HepG2 (cell line): ENCODE measurements at regions not wholly inside any gene's neighbourhood (a gene's known extent, or its start where the extent isn't known, plus 50 kb on each side); places are given as distances from the start of the nearest gene placed in this dataset.

Source experiments
- ATAC-seq: fragments of 200-7000 bp; cut with Tn5 transposase; 3 replicates; pipeline ENCODE4 v1.9.1; 2020; ENCODE audit warnings: mild to moderate bottlenecking, moderate library complexity
- BruUV-seq: library from RNA; stranded (reverse); fragments of 400-500 nt; replicated peaks from 2 replicates; lab custom pipeline; 2021; lab: Mats Ljungman, UMichigan
- CTCF ChIA-PET: fragments of 300-600 bp; formaldehyde crosslinking; extraction: SDS; loops from one replicate; lab custom pipeline; 2021; ENCODE audit warnings: low total read pairs, inconsistent platforms, low intra/inter-chr PET ratio; lab: Yijun Ruan, JAX
- POLR2A ChIA-PET: fragments of 350-600 bp; sonication (Branson Sonifier 250); formaldehyde crosslinking; loops from one replicate; lab custom pipeline; 2020; ENCODE audit warnings: antibody characterized with exemption, inconsistent platforms; lab: Yijun Ruan, JAX
- DNase-seq: peaks from one replicate; pipeline ENCODE4 v3.0.0-alpha.2; 2015; ENCODE audit warnings: low spot score
- FAIRE-seq: peaks from 3 replicates; lab custom pipeline; 2011; peaks lifted over from hg19 to GRCh38; lab: Jason Lieb, UNC
- H2AFZ ChIP-seq: one replicate; pipeline ENCODE4 v1.6.1; 2011; ENCODE audit warnings: low read length, inconsistent platforms
- H3K27ac ChIP-seq: fragments of 300-600 bp; 3 replicates; pipeline ENCODE4 v1.8.0; 2011; ENCODE audit warnings: mixed run types, mild to moderate bottlenecking, mixed read lengths, low read length, inconsistent platforms; ENCODE audit not compliant: insufficient read depth; ENCODE audit errors: extremely low read length
- H3K27me3 ChIP-seq, 2 experiments: fragments of 200-600 bp in 1 of 2; 2 replicates in 1 of 2; 3 replicates in 1 of 2; pipeline versions ENCODE4 v1.6.0 to v1.8.0; 2011; ENCODE audit warnings: low read length in 2 of 2, mild to moderate bottlenecking in 2 of 2, moderate library complexity in 2 of 2, inconsistent platforms in 1 of 2; ENCODE audit not compliant: insufficient read depth in 2 of 2, control insufficient read depth in 1 of 2
- H3K36me3 ChIP-seq, 2 experiments: fragments of 200-600 bp in 1 of 2; replicated peaks in 1 of 2; 2 replicates in 1 of 2; 3 replicates in 1 of 2; pipeline versions ENCODE4 v1.5.1 to v1.8.0; 2011; ENCODE audit warnings: low read length in 2 of 2, inconsistent platforms in 1 of 2; ENCODE audit not compliant: insufficient read depth in 2 of 2, control insufficient read depth in 1 of 2
- H3K4me1 ChIP-seq: 2 replicates; pipeline ENCODE4 v1.5.1; 2012; ENCODE audit warnings: low read length, inconsistent platforms; ENCODE audit not compliant: insufficient read depth
- H3K4me2 ChIP-seq: 2 replicates; pipeline ENCODE4 v1.6.0; 2011; ENCODE audit warnings: low read depth, low read length, inconsistent platforms
- H3K4me3 ChIP-seq, 3 experiments: fragments of 200-600 bp in 1 of 3; sonication (generic), shearing (Covaris generic) in 1 of 3; replicated peaks in 1 of 3; 2 replicates each; pipeline ENCODE4 v1.5.1; 2011 to 2016; ENCODE audit warnings: low read length in 3 of 3, inconsistent platforms in 2 of 3, low read depth in 2 of 3, mild to moderate bottlenecking in 2 of 3, control low read depth in 1 of 3, mixed read lengths in 1 of 3; ENCODE audit not compliant: insufficient read depth in 1 of 3
- H3K79me2 ChIP-seq: one replicate; pipeline ENCODE4 v1.6.1; 2011; ENCODE audit warnings: low read length, inconsistent platforms; ENCODE audit not compliant: insufficient read depth
- H3K9ac ChIP-seq: 2 replicates; pipeline ENCODE4 v1.6.0; 2011; ENCODE audit warnings: mild to moderate bottlenecking, low read depth, low read length, inconsistent platforms; ENCODE audit not compliant: insufficient read depth
- H3K9me3 ChIP-seq: 2 replicates; pipeline ENCODE4 v1.5.1; 2012; ENCODE audit warnings: mild to moderate bottlenecking, low read length
- H4K20me1 ChIP-seq: 2 replicates; pipeline ENCODE4 v1.6.0; 2011; ENCODE audit warnings: inconsistent platforms, mild to moderate bottlenecking, low read length, moderate library complexity; ENCODE audit not compliant: insufficient read depth
- EZH2 ChIP-seq: conservative IDR thresholded peaks from 2 replicates; pipeline ENCODE4 v1.6.1; 2012; ENCODE audit warnings: mild to moderate bottlenecking, low read depth, low read length, moderate library complexity
- FIP1L1 ChIP-seq: fragments of 200-400 bp; formaldehyde crosslinking; IDR thresholded peaks from 2 replicates; pipeline ENCODE4 v1.6.1; 2018; ENCODE audit warnings: low read depth, mild to moderate bottlenecking, low read length, moderate library complexity, borderline replicate concordance; ENCODE audit not compliant: insufficient read depth
- HBP1 ChIP-seq: IDR thresholded peaks from 2 replicates; pipeline ENCODE4 v1.6.1; 2016; ENCODE audit warnings: low read depth, control low read depth
- HNF4G ChIP-seq, 2 experiments: sonication (generic) in 1 of 2; formaldehyde crosslinking in 1 of 2; IDR thresholded peaks; 2 replicates each; pipeline versions ENCODE4 v1.4.0 to v1.6.1; 2011 to 2020; ENCODE audit warnings: borderline replicate concordance in 2 of 2, low read depth in 2 of 2, mild to moderate bottlenecking in 2 of 2, low read length in 1 of 2, missing genetic modification reagents in 1 of 2, moderate library complexity in 1 of 2
- MAX ChIP-seq: IDR thresholded peaks from 2 replicates; pipeline ENCODE4 v1.6.1; 2012; ENCODE audit warnings: inconsistent platforms
- MEIS2 ChIP-seq: sonication (generic); formaldehyde crosslinking; IDR thresholded peaks from 2 replicates; pipeline ENCODE4 v1.9.0; 2021; ENCODE audit warnings: mild to moderate bottlenecking, missing genetic modification reagents
- PAF1 ChIP-seq: IDR thresholded peaks from 2 replicates; pipeline ENCODE4 v1.6.1; 2016; ENCODE audit warnings: missing genetic modification reagents, missing compliant biosample characterization
- SRY ChIP-seq: sonication (generic); formaldehyde crosslinking; IDR thresholded peaks from 2 replicates; pipeline ENCODE4 v1.8.0; 2022; ENCODE audit warnings: mild to moderate bottlenecking, missing genetic modification reagents
- TMF1 ChIP-seq: sonication (generic); formaldehyde crosslinking; IDR thresholded peaks from 2 replicates; pipeline ENCODE4 v1.8.1; 2022; ENCODE audit warnings: low read depth, missing genetic modification reagents
- ZBTB8A ChIP-seq: sonication (generic); formaldehyde crosslinking; IDR thresholded peaks from 2 replicates; pipeline ENCODE4 v1.4.0; 2020; ENCODE audit warnings: mild to moderate bottlenecking, low read depth, missing genetic modification reagents, borderline replicate concordance
- ZNF619 ChIP-seq: sonication (generic); formaldehyde crosslinking; IDR thresholded peaks from 2 replicates; pipeline ENCODE4 v1.4.0; 2020; ENCODE audit warnings: mild to moderate bottlenecking, missing genetic modification reagents
- ZNF773 ChIP-seq: sonication (generic); formaldehyde crosslinking; IDR thresholded peaks from 2 replicates; pipeline ENCODE4 v1.4.0; 2020; ENCODE audit warnings: missing genetic modification reagents, borderline replicate concordance
- ZNF781 ChIP-seq: sonication (generic); formaldehyde crosslinking; IDR thresholded peaks from 2 replicates; pipeline ENCODE4 v1.5.1; 2020; ENCODE audit warnings: borderline replicate concordance, mild to moderate bottlenecking, missing genetic modification reagents; ENCODE audit errors: not compliant biosample characterization
- WGBS: methylation state at CpG from one replicate; pipeline ENCODE4 v1.1.6; 2017; ENCODE audit warnings: low lambda C conversion rate; 5-methylcytosine and 5-hydroxymethylcytosine counted together
- in situ Hi-C: cut with HindIII; loops from 2 replicates; pipeline ENCODE4 v1.10.0; 2017; ENCODE audit warnings: low pct_unique_long_range_greater_than_20kb; ENCODE audit not compliant: extremely low pct_ligation_motif_present
- intact Hi-C: fragments of 100-400 bp; cut with micrococcal nuclease; formaldehyde crosslinking; loops from one replicate; pipeline ENCODE4 v1.10.0; 2022; ENCODE audit not compliant: unreplicated experiment
- TF ChIP-seq, protein P1 (sequence below): IDR thresholded peaks from 2 replicates; pipeline ENCODE4 v1.6.1; 2012; ENCODE audit warnings: low read length, improper control_type of control experiment

- ATAC-seq (no peak), DNase-seq (no peak), FAIRE-seq (no peak)
- H3K27me3 ChIP-seq: no peaks in the 10 kb centered on the region
- no peak overlapping the region for H3K4me2 ChIP-seq
- no peaks in the 10 kb centered on the region for H3K36me3 ChIP-seq
- ChIA-PET POLR2A (no interaction called here), CTCF (no interaction called here)
- H3K4me3 ChIP-seq: no peak overlapping the region
- no peaks in the 10 kb centered on the region for H3K79me2 ChIP-seq
- no peak overlapping the region for H3K27ac ChIP-seq
- in situ Hi-C loops: no loop called here
- H4K20me1 ChIP-seq: no peaks in the 10 kb centered on the region
- no peak overlapping the region for H2AFZ ChIP-seq
- WGBS: 5% methylated on average over 7 of the region's 7 CpGs
- peaks cover 4% of the 10 kb centered on the region; the same call in 1 of the 2 replicates for H3K4me1 ChIP-seq
- H3K9ac ChIP-seq: no peak overlapping the region
- TF ChIP-seq ZNF781 (no peak), SRY (no peak), TMF1 (no peak), PAF1 (CRISPR knock-in tag) (no peak), ZNF619 (CRISPR knock-in tag) (no peak), EZH2 (no peak), ZNF773 (CRISPR knock-in tag) (no peak), MEIS2 (CRISPR knock-in tag) (no peak), FIP1L1 (no peak), HBP1 (CRISPR knock-in tag) (no peak), MAX (no peak), ZBTB8A (no peak), HNF4G (IDR thresholded peaks at IDR 0.05; ENCODE audit: borderline replicate concordance, low read depth, low read length) (no peak), HNF4G (CRISPR knock-in tag; IDR thresholded peaks at IDR 0.05; ENCODE audit: borderline replicate concordance, low read depth) (no peak)
- TF ChIP-seq, protein P1, sequence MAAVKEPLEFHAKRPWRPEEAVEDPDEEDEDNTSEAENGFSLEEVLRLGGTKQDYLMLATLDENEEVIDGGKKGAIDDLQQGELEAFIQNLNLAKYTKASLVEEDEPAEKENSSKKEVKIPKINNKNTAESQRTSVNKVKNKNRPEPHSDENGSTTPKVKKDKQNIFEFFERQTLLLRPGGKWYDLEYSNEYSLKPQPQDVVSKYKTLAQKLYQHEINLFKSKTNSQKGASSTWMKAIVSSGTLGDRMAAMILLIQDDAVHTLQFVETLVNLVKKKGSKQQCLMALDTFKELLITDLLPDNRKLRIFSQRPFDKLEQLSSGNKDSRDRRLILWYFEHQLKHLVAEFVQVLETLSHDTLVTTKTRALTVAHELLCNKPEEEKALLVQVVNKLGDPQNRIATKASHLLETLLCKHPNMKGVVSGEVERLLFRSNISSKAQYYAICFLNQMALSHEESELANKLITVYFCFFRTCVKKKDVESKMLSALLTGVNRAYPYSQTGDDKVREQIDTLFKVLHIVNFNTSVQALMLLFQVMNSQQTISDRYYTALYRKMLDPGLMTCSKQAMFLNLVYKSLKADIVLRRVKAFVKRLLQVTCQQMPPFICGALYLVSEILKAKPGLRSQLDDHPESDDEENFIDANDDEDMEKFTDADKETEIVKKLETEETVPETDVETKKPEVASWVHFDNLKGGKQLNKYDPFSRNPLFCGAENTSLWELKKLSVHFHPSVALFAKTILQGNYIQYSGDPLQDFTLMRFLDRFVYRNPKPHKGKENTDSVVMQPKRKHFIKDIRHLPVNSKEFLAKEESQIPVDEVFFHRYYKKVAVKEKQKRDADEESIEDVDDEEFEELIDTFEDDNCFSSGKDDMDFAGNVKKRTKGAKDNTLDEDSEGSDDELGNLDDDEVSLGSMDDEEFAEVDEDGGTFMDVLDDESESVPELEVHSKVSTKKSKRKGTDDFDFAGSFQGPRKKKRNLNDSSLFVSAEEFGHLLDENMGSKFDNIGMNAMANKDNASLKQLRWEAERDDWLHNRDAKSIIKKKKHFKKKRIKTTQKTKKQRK: no peak
- no peaks in the 10 kb centered on the region for H3K9me3 ChIP-seq
- BruUV-seq: no TSS peak
- intact Hi-C loops: no loop called here
These were observed 683.4 kb upstream of the FSHR start for GRCh38 chr2:49837561-49838293.
